ENCODE measurements at regions not wholly inside any gene's neighbourhood (a gene's known extent, or its start where the extent isn't known, plus 50 kb on each side); places are given as distances from the start of the nearest gene placed in this dataset.

GRCh38 chr6:41445261-41445660, 100.9 kb upstream of the FOXP4 start:
- Histone ChIP-seq H3K27ac (ENCODE audit: low read depth, low read length) (no peak overlapping the region), H3K27me3 (ENCODE audit: low read length) (no peaks in the 10 kb centered on the region), H3K79me2 (ENCODE audit: insufficient read depth, low read length) (no peaks in the 10 kb centered on the region), H2AFZ (ENCODE audit: low read depth, low read length, severe bottlenecking) (no peak overlapping the region), H3K9ac (ENCODE audit: low read length) (no peak overlapping the region), H3K36me3 (ENCODE audit: low read length) (no peaks in the 10 kb centered on the region), H3K4me3 (ENCODE audit: insufficient read depth, low read length, poor library complexity, severe bottlenecking) (no peak overlapping the region), H3K9me2 (replicated peaks; ENCODE audit: insufficient read depth, low read length) (no peaks in the 10 kb centered on the region), H3F3A (ENCODE audit: insufficient read depth) (no peaks in the 10 kb centered on the region), H4K20me1 (ENCODE audit: low read depth, low read length) (no peaks in the 10 kb centered on the region), H3K9me3 (ENCODE audit: insufficient read depth, low read length) (no peaks in the 10 kb centered on the region), H3K4me2 (ENCODE audit: low read depth, low read length, poor library complexity, severe bottlenecking) (no peak overlapping the region)
- no peak for TF ChIP-seq EZH2phosphoT487 (conservative IDR thresholded peaks at IDR 0.05; ENCODE audit: low read length)
- TF ChIP-seq CTCF (IDR thresholded peaks at IDR 0.05; ENCODE audit: insufficient read depth, low read length, poor library complexity, severe bottlenecking) = no peak

GRCh38 chr6:41446132-41446531, 100.0 kb upstream of the FOXP4 start:
- Histone ChIP-seq H2AFZ (ENCODE audit: low read depth, low read length, severe bottlenecking) (no peak overlapping the region), H3K27me3 (ENCODE audit: low read length) (no peaks in the 10 kb centered on the region), H3K4me3 (ENCODE audit: insufficient read depth, low read length, poor library complexity, severe bottlenecking) (no peak overlapping the region), H4K20me1 (ENCODE audit: low read depth, low read length) (no peaks in the 10 kb centered on the region), H3K79me2 (ENCODE audit: insufficient read depth, low read length) (no peaks in the 10 kb centered on the region), H3K36me3 (ENCODE audit: low read length) (no peaks in the 10 kb centered on the region), H3K9ac (ENCODE audit: low read length) (no peak overlapping the region), H3K9me3 (ENCODE audit: insufficient read depth, low read length) (no peaks in the 10 kb centered on the region), H3F3A (ENCODE audit: insufficient read depth) (no peaks in the 10 kb centered on the region), H3K27ac (ENCODE audit: low read depth, low read length) (no peak overlapping the region), H3K9me2 (replicated peaks; ENCODE audit: insufficient read depth, low read length) (no peaks in the 10 kb centered on the region), H3K4me2 (ENCODE audit: low read depth, low read length, poor library complexity, severe bottlenecking) (no peak overlapping the region)
- no peak for TF ChIP-seq EZH2phosphoT487 (conservative IDR thresholded peaks at IDR 0.05; ENCODE audit: low read length)
- no peak for TF ChIP-seq CTCF (IDR thresholded peaks at IDR 0.05; ENCODE audit: insufficient read depth, low read length, poor library complexity, severe bottlenecking)

GRCh38 chr6:41446907-41447545, 99.2 kb upstream of the FOXP4 start:
- TF ChIP-seq CTCF (IDR thresholded peaks at IDR 0.05; ENCODE audit: insufficient read depth, low read length, poor library complexity, severe bottlenecking) = no peak
- no peak for TF ChIP-seq EZH2phosphoT487 (conservative IDR thresholded peaks at IDR 0.05; ENCODE audit: low read length)
- Histone ChIP-seq H3K36me3 (ENCODE audit: low read length) (no peaks in the 10 kb centered on the region), H3K79me2 (ENCODE audit: insufficient read depth, low read length) (no peaks in the 10 kb centered on the region), H3K27me3 (ENCODE audit: low read length) (no peaks in the 10 kb centered on the region), H2AFZ (ENCODE audit: low read depth, low read length, severe bottlenecking) (no peak overlapping the region), H3K4me2 (ENCODE audit: low read depth, low read length, poor library complexity, severe bottlenecking) (no peak overlapping the region), H4K20me1 (ENCODE audit: low read depth, low read length) (no peaks in the 10 kb centered on the region), H3K27ac (ENCODE audit: low read depth, low read length) (no peak overlapping the region), H3F3A (ENCODE audit: insufficient read depth) (no peaks in the 10 kb centered on the region), H3K9ac (ENCODE audit: low read length) (no peak overlapping the region), H3K9me3 (ENCODE audit: insufficient read depth, low read length) (no peaks in the 10 kb centered on the region), H3K9me2 (replicated peaks; ENCODE audit: insufficient read depth, low read length) (no peaks in the 10 kb centered on the region), H3K4me3 (ENCODE audit: insufficient read depth, low read length, poor library complexity, severe bottlenecking) (no peak overlapping the region)
